ENCODE measurements at regions not wholly inside any gene's neighbourhood (a gene's known extent, or its start where the extent isn't known, plus 50 kb on each side); places are given as distances from the start of the nearest gene placed in this dataset.

GRCh38 chr5:124053340-124053739, 541.4 kb downstream of the CSNK1G3 start:
- Mint-ChIP-seq H3K27ac (no peak overlapping the region), H3K27me3 (no peaks in the 10 kb centered on the region), H3K9me3 (peaks cover 0 to 6% (median 1%) of the 10 kb centered on the region in 7 donors), H3K4me1 (no peaks in the 10 kb centered on the region), H3K36me3 (no peaks in the 10 kb centered on the region), H3K4me3 (no peak overlapping the region)
- Histone ChIP-seq H3K9me3 (ENCODE audit: control insufficient read depth in 2 of 2, low read length in 2 of 2) (no peaks in the 10 kb centered on the region), H3K27me3 (ENCODE audit: control insufficient read depth, insufficient read depth, low read length) (no peaks in the 10 kb centered on the region), H3K27ac (ENCODE audit: insufficient read depth, low read length, poor library complexity, severe bottlenecking) (no peak overlapping the region), H3K36me3 (ENCODE audit: control insufficient read depth, insufficient read depth, low read length) (no peaks in the 10 kb centered on the region), H3K4me3 (ENCODE audit: low read depth, low read length) (no peak overlapping the region), H3K4me1 (ENCODE audit: control insufficient read depth, insufficient read depth, low read length, poor library complexity, severe bottlenecking) (no peaks in the 10 kb centered on the region)
- no peak for ATAC-seq (ENCODE audit: low read depth in 2 of 2)
- no peak for DNase-seq

GRCh38 chr5:124052201-124052600, 540.2 kb downstream of the CSNK1G3 start:
- H3K9me3 ChIP-seq (ENCODE audit: control insufficient read depth in 2 of 2, low read length in 2 of 2) = no peaks in the 10 kb centered on the region
- no peaks in the 10 kb centered on the region for H3K27me3 Mint-ChIP-seq
- H3K4me3 ChIP-seq (ENCODE audit: low read depth, low read length) = no peak overlapping the region
- H3K27ac ChIP-seq (ENCODE audit: insufficient read depth, low read length, poor library complexity, severe bottlenecking) = no peak overlapping the region
- no peaks in the 10 kb centered on the region for H3K36me3 Mint-ChIP-seq
- no peaks in the 10 kb centered on the region for H3K4me1 ChIP-seq (ENCODE audit: control insufficient read depth, insufficient read depth, low read length, poor library complexity, severe bottlenecking)
- H3K4me3 Mint-ChIP-seq = no peak overlapping the region
- H3K36me3 ChIP-seq (ENCODE audit: control insufficient read depth, insufficient read depth, low read length) = no peaks in the 10 kb centered on the region
- H3K4me1 Mint-ChIP-seq = no peaks in the 10 kb centered on the region
- no peak overlapping the region for H3K27ac Mint-ChIP-seq
- H3K9me3 Mint-ChIP-seq = peaks cover 0 to 6% (median 1%) of the 10 kb centered on the region in 7 donors
- H3K27me3 ChIP-seq (ENCODE audit: control insufficient read depth, insufficient read depth, low read length) = no peaks in the 10 kb centered on the region
- DNase-seq (no peak), ATAC-seq (ENCODE audit: low read depth in 2 of 2) (no peak)

GRCh38 chr5:124050120-124050770, 538.3 kb downstream of the CSNK1G3 start:
- DNase-seq = no peak
- Histone ChIP-seq H3K9me3 (ENCODE audit: control insufficient read depth in 2 of 2, low read length in 2 of 2) (no peaks in the 10 kb centered on the region), H3K4me1 (ENCODE audit: control insufficient read depth, insufficient read depth, low read length, poor library complexity, severe bottlenecking) (no peaks in the 10 kb centered on the region), H3K27me3 (ENCODE audit: control insufficient read depth, insufficient read depth, low read length) (no peaks in the 10 kb centered on the region), H3K27ac (ENCODE audit: insufficient read depth, low read length, poor library complexity, severe bottlenecking) (no peak overlapping the region), H3K36me3 (ENCODE audit: control insufficient read depth, insufficient read depth, low read length) (no peaks in the 10 kb centered on the region), H3K4me3 (ENCODE audit: low read depth, low read length) (no peak overlapping the region)
- ATAC-seq (ENCODE audit: low read depth in 2 of 2) = no peak
- Mint-ChIP-seq H3K27ac (no peak overlapping the region), H3K4me1 (no peaks in the 10 kb centered on the region), H3K36me3 (no peaks in the 10 kb centered on the region), H3K9me3 (peaks cover 0 to 9% (median 1%) of the 10 kb centered on the region in 7 donors), H3K27me3 (no peaks in the 10 kb centered on the region), H3K4me3 (no peak overlapping the region)

GRCh38 chr5:124045412-124045811, 533.4 kb downstream of the CSNK1G3 start:
- Histone ChIP-seq H3K27ac (ENCODE audit: insufficient read depth, low read length, poor library complexity, severe bottlenecking) (no peak overlapping the region), H3K27me3 (ENCODE audit: control insufficient read depth, insufficient read depth, low read length) (no peaks in the 10 kb centered on the region), H3K4me1 (ENCODE audit: control insufficient read depth, insufficient read depth, low read length, poor library complexity, severe bottlenecking) (no peaks in the 10 kb centered on the region), H3K36me3 (ENCODE audit: control insufficient read depth, insufficient read depth, low read length) (no peaks in the 10 kb centered on the region), H3K4me3 (ENCODE audit: low read depth, low read length) (no peak overlapping the region), H3K9me3 (ENCODE audit: control insufficient read depth in 2 of 2, low read length in 2 of 2) (peaks cover 0 to 3% of the 10 kb centered on the region in 2 experiments)
- Mint-ChIP-seq H3K27me3 (no peaks in the 10 kb centered on the region), H3K4me1 (no peaks in the 10 kb centered on the region), H3K36me3 (no peaks in the 10 kb centered on the region), H3K9me3 (peaks cover 0 to 10% (median 5%) of the 10 kb centered on the region in 7 donors), H3K27ac (no peak overlapping the region), H3K4me3 (no peak overlapping the region)
- ATAC-seq (ENCODE audit: low read depth in 2 of 2) (no peak), DNase-seq (no peak)

- Mint-ChIP-seq H3K27ac (no peak overlapping the region), H3K4me3 (peak overlapping the region in 1 of 4 donors; percentile 21), H3K4me1 (no peaks in the 10 kb centered on the region), H3K9me3 (peaks cover 0 to 13% (median 5%) of the 10 kb centered on the region in 7 donors), H3K27me3 (no peaks in the 10 kb centered on the region), H3K36me3 (no peaks in the 10 kb centered on the region)
- H3K9me3 ChIP-seq (ENCODE audit: control insufficient read depth in 2 of 2, low read length in 2 of 2) = peaks cover 0 to 3% of the 10 kb centered on the region in 2 experiments
- H3K27me3 ChIP-seq (ENCODE audit: control insufficient read depth, insufficient read depth, low read length) = no peaks in the 10 kb centered on the region
- H3K27ac ChIP-seq (ENCODE audit: insufficient read depth, low read length, poor library complexity, severe bottlenecking) = no peak overlapping the region
- ATAC-seq (ENCODE audit: low read depth in 2 of 2) (no peak), DNase-seq (no peak)
- no peaks in the 10 kb centered on the region for H3K36me3 ChIP-seq (ENCODE audit: control insufficient read depth, insufficient read depth, low read length)
- H3K4me3 ChIP-seq (ENCODE audit: low read depth, low read length) = no peak overlapping the region
- no peaks in the 10 kb centered on the region for H3K4me1 ChIP-seq (ENCODE audit: control insufficient read depth, insufficient read depth, low read length, poor library complexity, severe bottlenecking)
Observed at GRCh38 chr5:124044613-124045012, 532.6 kb downstream of the CSNK1G3 start.

- no peaks in the 10 kb centered on the region for H3K36me3 Mint-ChIP-seq
- Histone ChIP-seq H3K9me3 (ENCODE audit: control insufficient read depth in 2 of 2, low read length in 2 of 2) (peaks cover 0 to 3% of the 10 kb centered on the region in 2 experiments), H3K27ac (ENCODE audit: insufficient read depth, low read length, poor library complexity, severe bottlenecking) (no peak overlapping the region), H3K4me1 (ENCODE audit: control insufficient read depth, insufficient read depth, low read length, poor library complexity, severe bottlenecking) (no peaks in the 10 kb centered on the region), H3K4me3 (ENCODE audit: low read depth, low read length) (no peak overlapping the region), H3K27me3 (ENCODE audit: control insufficient read depth, insufficient read depth, low read length) (no peaks in the 10 kb centered on the region), H3K36me3 (ENCODE audit: control insufficient read depth, insufficient read depth, low read length) (no peaks in the 10 kb centered on the region)
- DNase-seq (no peak), ATAC-seq (ENCODE audit: low read depth in 2 of 2) (no peak)
- no peak overlapping the region for H3K27ac Mint-ChIP-seq
- H3K4me3 Mint-ChIP-seq = no peak overlapping the region
- no peaks in the 10 kb centered on the region for H3K27me3 Mint-ChIP-seq
- peaks cover 0 to 13% (median 4%) of the 10 kb centered on the region in 7 donors for H3K9me3 Mint-ChIP-seq
- no peaks in the 10 kb centered on the region for H3K4me1 Mint-ChIP-seq
Observed at GRCh38 chr5:124043456-124043855, 531.5 kb downstream of the CSNK1G3 start.

GRCh38 chr5:124040799-124041198, 528.8 kb downstream of the CSNK1G3 start:
- H3K27me3 Mint-ChIP-seq = no peaks in the 10 kb centered on the region
- H3K36me3 Mint-ChIP-seq = no peaks in the 10 kb centered on the region
- no peaks in the 10 kb centered on the region for H3K27me3 ChIP-seq (ENCODE audit: control insufficient read depth, insufficient read depth, low read length)
- H3K4me1 ChIP-seq (ENCODE audit: control insufficient read depth, insufficient read depth, low read length, poor library complexity, severe bottlenecking) = no peaks in the 10 kb centered on the region
- no peak overlapping the region for H3K27ac ChIP-seq (ENCODE audit: insufficient read depth, low read length, poor library complexity, severe bottlenecking)
- no peak overlapping the region for H3K27ac Mint-ChIP-seq
- DNase-seq (no peak), ATAC-seq (ENCODE audit: low read depth in 2 of 2) (no peak)
- H3K4me3 Mint-ChIP-seq = no peak overlapping the region
- peaks cover 0 to 3% of the 10 kb centered on the region in 2 experiments for H3K9me3 ChIP-seq (ENCODE audit: control insufficient read depth in 2 of 2, low read length in 2 of 2)
- peaks cover 0 to 9% (median 3%) of the 10 kb centered on the region in 7 donors for H3K9me3 Mint-ChIP-seq
- H3K4me3 ChIP-seq (ENCODE audit: low read depth, low read length) = no peak overlapping the region
- no peaks in the 10 kb centered on the region for H3K36me3 ChIP-seq (ENCODE audit: control insufficient read depth, insufficient read depth, low read length)
- H3K4me1 Mint-ChIP-seq = no peaks in the 10 kb centered on the region

- Histone ChIP-seq H3K36me3 (ENCODE audit: control insufficient read depth, insufficient read depth, low read length) (no peaks in the 10 kb centered on the region), H3K9me3 (ENCODE audit: control insufficient read depth in 2 of 2, low read length in 2 of 2) (no peaks in the 10 kb centered on the region), H3K4me3 (ENCODE audit: low read depth, low read length) (no peak overlapping the region), H3K27me3 (ENCODE audit: control insufficient read depth, insufficient read depth, low read length) (no peaks in the 10 kb centered on the region), H3K27ac (ENCODE audit: insufficient read depth, low read length, poor library complexity, severe bottlenecking) (no peak overlapping the region), H3K4me1 (ENCODE audit: control insufficient read depth, insufficient read depth, low read length, poor library complexity, severe bottlenecking) (no peaks in the 10 kb centered on the region)
- no peaks in the 10 kb centered on the region for H3K27me3 Mint-ChIP-seq
- H3K27ac Mint-ChIP-seq = no peak overlapping the region
- H3K4me3 Mint-ChIP-seq = no peak overlapping the region
- no peak for ATAC-seq (ENCODE audit: low read depth in 2 of 2)
- H3K4me1 Mint-ChIP-seq = no peaks in the 10 kb centered on the region
- DNase-seq = no peak
- H3K9me3 Mint-ChIP-seq = peaks cover 0 to 9% (median 3%) of the 10 kb centered on the region in 7 donors
- no peaks in the 10 kb centered on the region for H3K36me3 Mint-ChIP-seq
Observed at GRCh38 chr5:124039410-124039809, 527.4 kb downstream of the CSNK1G3 start.
